ENCODE measurements at regions not wholly inside any gene's neighbourhood (a gene's known extent, or its start where the extent isn't known, plus 50 kb on each side); places are given as distances from the start of the nearest gene placed in this dataset.

DNA sequence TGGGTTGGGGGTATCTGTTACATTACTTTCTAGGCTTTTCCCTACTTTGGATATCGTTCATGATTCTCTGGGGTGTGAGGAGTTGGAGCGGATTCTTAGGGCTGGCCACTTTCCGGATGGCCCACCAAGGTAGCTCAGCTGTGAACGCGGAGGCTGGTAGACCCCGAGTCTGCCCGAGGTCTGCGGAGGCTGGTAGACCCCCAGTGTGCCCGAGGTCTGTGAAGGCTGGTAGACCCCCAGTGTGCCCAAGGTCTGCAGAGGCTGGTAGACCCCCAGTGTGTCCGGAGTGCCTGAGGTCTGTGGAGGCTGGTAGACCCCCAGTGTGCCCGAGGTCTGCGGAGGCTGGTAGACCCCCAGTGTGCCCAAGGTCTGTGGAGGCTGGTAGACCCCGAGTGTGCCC, 99.2 kb upstream of the ZNF469 start:
- H3K9me3 ChIP-seq: peaks cover 0 to 29% (median 22%) of the 10 kb centered on the region in 4 donors
- WGBS, 5 donors: 87 to 96% (median 89%) methylated on average over 6 to 13 of the region's 13 CpGs

DNA sequence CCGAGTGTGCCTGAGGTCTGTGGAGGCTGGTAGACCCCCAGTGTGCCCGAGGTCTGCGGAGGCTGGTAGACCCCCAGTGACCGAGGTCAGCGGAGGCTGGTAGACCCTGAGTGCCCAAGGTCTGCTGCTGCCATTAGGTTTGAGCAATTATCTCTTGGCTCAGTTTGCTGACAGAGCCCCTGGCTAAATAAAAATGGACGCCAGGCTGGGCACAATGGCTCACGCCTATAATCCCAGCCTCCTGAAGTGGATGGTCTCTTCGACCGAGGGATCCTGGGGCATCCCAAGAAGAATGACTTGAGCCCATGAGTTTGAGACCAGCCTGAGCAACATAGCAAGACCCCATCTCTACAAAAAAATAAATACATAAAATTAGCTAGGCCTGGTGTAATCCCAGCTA, 98.7 kb upstream of the ZNF469 start:
- peaks cover 8 to 13% (median 9%) of the 10 kb centered on the region in 4 donors for H3K4me1 ChIP-seq
- WGBS, 5 donors: 88 to 97% (median 90%) methylated on average over 5 to 9 of the region's 9 CpGs
- intact Hi-C loops (cut with DNase I; ENCODE audit: low total_unique reads): no loop called here
- no peak overlapping the region for H3K27ac ChIP-seq
- TF ChIP-seq, protein P1, sequence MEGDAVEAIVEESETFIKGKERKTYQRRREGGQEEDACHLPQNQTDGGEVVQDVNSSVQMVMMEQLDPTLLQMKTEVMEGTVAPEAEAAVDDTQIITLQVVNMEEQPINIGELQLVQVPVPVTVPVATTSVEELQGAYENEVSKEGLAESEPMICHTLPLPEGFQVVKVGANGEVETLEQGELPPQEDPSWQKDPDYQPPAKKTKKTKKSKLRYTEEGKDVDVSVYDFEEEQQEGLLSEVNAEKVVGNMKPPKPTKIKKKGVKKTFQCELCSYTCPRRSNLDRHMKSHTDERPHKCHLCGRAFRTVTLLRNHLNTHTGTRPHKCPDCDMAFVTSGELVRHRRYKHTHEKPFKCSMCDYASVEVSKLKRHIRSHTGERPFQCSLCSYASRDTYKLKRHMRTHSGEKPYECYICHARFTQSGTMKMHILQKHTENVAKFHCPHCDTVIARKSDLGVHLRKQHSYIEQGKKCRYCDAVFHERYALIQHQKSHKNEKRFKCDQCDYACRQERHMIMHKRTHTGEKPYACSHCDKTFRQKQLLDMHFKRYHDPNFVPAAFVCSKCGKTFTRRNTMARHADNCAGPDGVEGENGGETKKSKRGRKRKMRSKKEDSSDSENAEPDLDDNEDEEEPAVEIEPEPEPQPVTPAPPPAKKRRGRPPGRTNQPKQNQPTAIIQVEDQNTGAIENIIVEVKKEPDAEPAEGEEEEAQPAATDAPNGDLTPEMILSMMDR (IDR thresholded peaks at IDR 0.05): no peak
- no peak for TF ChIP-seq POLR2A (IDR thresholded peaks at IDR 0.05)
- no peak for TF ChIP-seq EP300 (IDR thresholded peaks at IDR 0.05)
- TF ChIP-seq POLR2AphosphoS5 (IDR thresholded peaks at IDR 0.05): no peak
- H3K4me3 ChIP-seq: no peak overlapping the region
- H3K27me3 ChIP-seq: peaks cover 0 to 5% (median 0%) of the 10 kb centered on the region in 3 donors
- peaks cover 0 to 32% (median 23%) of the 10 kb centered on the region in 4 donors for H3K9me3 ChIP-seq
- no peak for DNase-seq
- H3K36me3 ChIP-seq: no peaks in the 10 kb centered on the region

More for the DNA sequence above, 99.2 kb upstream of the ZNF469 start:
- Histone ChIP-seq H3K36me3 (no peaks in the 10 kb centered on the region), H3K27me3 (peaks cover 0 to 5% (median 0%) of the 10 kb centered on the region in 3 donors), H3K27ac (no peak overlapping the region), H3K4me1 (peaks cover 8 to 13% (median 9%) of the 10 kb centered on the region in 4 donors), H3K4me3 (no peak overlapping the region)
- TF ChIP-seq, protein P1 (IDR thresholded peaks at IDR 0.05): no peak
- TF ChIP-seq POLR2A (IDR thresholded peaks at IDR 0.05): no peak
- no peak for TF ChIP-seq EP300 (IDR thresholded peaks at IDR 0.05)
- TF ChIP-seq POLR2AphosphoS5 (IDR thresholded peaks at IDR 0.05): no peak
- intact Hi-C loops (cut with DNase I; ENCODE audit: low total_unique reads): no loop called here
- DNase-seq: no peak

DNA sequence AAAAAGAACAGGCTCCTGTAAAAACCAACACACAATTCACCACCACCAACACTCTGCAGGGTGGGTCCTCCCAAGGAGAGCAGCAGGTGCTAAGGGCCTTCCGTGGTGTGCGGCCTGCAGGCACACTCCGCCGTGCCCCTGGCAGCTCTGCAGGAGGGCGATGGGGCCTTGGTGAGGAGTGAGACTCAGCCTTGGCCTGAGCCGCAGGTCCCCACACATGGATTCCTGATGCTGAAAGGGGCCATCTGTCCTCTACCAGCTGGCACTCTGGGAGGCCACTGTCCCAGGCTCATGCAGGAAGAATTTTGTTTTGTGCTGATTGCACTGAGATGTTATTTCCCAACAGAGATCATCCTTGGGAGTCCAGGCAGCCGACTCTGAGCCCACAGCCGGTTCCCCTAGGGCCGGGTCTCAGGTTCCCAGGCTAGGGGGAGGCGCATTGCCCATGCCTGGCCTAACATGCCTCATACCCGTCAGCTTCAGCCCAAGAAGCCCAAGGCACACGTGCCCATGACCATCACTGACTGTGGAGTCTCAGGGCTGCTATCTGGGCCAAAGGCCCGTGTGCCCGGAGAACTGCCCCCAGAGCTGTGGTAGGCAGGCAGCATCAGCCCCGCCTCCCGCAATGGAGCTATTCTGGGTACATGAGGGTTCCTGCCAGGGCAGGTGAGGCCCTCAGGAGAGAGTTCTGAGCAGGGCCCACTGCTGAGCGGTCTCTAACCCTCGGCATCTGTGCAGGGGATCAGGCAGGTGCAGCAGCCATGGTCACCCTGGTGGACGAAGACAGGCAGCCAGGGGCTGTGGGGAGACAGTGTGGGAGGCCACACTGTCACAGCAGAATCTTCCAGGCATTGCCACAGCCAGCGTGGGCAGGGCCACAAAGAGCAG, 97.9 kb upstream of the ZNF469 start:
- no peak for TF ChIP-seq POLR2AphosphoS5 (IDR thresholded peaks at IDR 0.05)
- H3K27me3 ChIP-seq: peaks cover 0 to 5% (median 0%) of the 10 kb centered on the region in 3 donors
- H3K4me1 ChIP-seq: peaks cover 8 to 13% (median 9%) of the 10 kb centered on the region in 4 donors
- H3K27ac ChIP-seq: no peak overlapping the region
- H3K4me3 ChIP-seq: no peak overlapping the region
- peaks cover 0 to 34% (median 26%) of the 10 kb centered on the region in 4 donors for H3K9me3 ChIP-seq
- intact Hi-C loops (cut with DNase I; ENCODE audit: low total_unique reads): no loop called here
- no peaks in the 10 kb centered on the region for H3K36me3 ChIP-seq
- WGBS, 5 donors: 83 to 95% (median 90%) methylated on average over 11 to 20 of the region's 20 CpGs
- no peak for DNase-seq

DNA sequence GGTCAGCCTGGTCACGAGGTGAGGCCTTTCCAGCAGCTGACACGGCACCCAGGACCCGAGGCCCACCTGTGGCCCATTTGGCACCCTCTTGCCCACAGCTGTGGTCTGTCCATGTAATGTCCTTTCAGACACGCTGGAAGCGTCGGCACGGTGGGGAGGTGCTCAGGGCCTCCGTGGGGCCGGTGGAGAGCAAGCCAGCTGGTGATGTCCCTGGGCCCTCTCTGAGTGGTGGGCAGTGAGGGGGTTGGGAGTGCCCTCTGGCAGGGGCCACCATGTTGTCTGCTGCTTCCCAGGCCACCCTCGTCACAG, 97.3 kb upstream of the ZNF469 start:
- Histone ChIP-seq H3K36me3 (no peaks in the 10 kb centered on the region), H3K27me3 (peaks cover 0 to 5% (median 0%) of the 10 kb centered on the region in 3 donors), H3K4me1 (peaks cover 8 to 13% (median 9%) of the 10 kb centered on the region in 4 donors), H3K9me3 (peaks cover 0 to 36% (median 26%) of the 10 kb centered on the region in 4 donors), H3K27ac (no peak overlapping the region), H3K4me3 (no peak overlapping the region)
- TF ChIP-seq EP300 (IDR thresholded peaks at IDR 0.05): no peak
- TF ChIP-seq, protein P1 (IDR thresholded peaks at IDR 0.05): no peak
- no peak for TF ChIP-seq POLR2AphosphoS5 (IDR thresholded peaks at IDR 0.05)
- TF ChIP-seq POLR2A (IDR thresholded peaks at IDR 0.05): no peak
- WGBS, 5 donors: 68 to 84% (median 82%) methylated on average over 3 to 10 of the region's 10 CpGs
- intact Hi-C loops (cut with DNase I; ENCODE audit: low total_unique reads): no loop called here
- no peak for DNase-seq
